Hypothalamus (tissue), 51 donors: ENCODE measurements at regions not wholly inside any gene's neighbourhood (a gene's known extent, or its start where the extent isn't known, plus 50 kb on each side); places are given as distances from the start of the nearest gene placed in this dataset.
A peak's percentile ranks its signal among the peaks of the same experiment; 100 is the strongest.

ENCODE experiments used
- DNase-seq, 51 donors: peaks; one replicate each; lab custom pipeline; 2025; lab: John Stamatoyannopoulos, UW

DNA sequence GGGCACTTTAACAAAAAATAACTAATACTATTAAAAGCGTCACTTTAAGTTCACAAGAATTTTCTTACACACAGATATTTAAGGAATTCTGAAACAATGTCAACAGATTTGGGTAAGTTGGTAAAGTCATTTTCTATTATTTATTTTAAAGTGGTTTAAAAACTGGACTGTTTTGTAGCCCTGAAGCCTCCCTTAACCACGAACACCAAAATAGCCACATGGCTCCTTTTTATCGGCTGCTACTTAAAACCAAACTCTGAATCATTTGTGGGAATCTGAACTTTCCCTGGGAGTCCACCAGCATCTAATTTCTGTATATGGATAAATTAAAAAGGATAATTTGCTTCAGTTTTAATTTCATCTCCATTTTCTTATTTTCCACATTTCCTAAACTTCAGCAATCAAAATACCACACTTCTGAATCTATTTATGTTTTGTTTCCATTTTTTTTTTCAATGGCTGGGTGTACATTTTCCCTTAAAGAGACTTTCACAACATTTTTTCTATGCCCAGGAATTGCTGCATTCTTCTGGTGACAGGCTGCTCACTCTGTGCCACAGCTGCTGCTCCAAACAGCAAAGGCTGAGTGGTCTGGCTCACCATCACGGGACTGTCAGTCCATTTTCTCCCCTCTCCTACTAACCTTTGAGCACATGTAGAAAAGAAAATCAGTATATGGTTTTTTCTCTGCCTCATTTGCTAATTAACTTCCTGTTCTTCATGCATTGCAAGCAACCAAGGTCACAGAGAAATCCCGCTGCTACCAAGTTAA, 255.5 kb upstream of the KCNJ16 start:
- no peak for DNase-seq

DNA sequence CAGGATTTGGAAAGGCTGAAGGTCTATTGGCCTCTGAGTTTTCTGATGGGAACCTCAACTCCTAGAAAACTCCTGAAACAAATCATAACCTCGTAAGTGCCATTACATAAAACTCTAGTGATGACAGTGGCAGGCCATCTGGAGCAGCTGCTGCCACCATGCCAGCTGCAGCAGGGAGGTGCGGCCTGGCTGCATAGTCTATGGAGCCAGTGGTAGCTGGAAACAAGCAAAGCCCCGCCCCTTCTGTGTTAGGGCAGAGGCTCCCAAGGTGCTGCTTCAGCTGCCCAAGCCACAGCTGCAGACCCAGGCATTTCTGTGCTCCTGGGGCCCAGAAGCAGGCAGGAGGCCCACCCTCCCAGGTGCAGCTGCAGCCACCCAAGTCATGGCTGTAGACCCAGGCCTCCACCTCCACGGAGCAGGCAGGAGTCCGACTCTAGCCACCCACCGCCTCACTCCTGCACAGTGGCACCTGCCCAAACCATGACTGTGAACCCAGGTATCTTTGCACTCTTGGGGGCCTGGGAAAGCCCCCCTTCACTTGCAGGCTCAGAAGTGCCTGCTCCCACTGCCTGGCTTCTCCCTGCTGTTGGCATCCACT, 254.1 kb upstream of the KCNJ16 start:
- DNase-seq, result no peak

DNA sequence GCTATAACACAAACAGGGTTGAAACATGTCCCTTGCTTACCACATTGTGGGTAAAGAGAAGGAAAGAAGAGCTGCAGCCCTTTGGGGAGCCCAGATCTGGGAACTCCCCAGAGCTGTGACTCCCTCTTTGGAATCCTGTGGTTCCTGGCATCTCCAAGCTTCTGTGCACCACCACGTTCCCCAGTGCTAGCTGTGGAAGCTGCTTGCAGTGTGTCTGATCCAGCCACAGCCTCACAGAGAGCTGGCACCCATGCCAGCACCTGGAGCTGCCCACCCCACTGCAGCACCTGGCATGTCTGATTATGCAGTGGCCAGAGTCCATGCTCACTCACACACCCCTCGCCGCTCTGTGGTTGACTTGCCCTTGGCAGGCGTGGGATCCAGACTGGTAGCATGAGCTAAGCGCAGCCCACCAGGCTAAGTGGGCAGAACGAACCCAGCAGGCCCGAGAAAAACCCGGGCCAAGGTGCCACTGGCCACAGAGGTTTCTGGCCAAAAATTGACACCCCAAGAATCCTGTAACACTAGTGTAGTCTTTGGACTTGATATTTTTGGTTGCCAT, 252.6 kb upstream of the KCNJ16 start:
- no peak for DNase-seq

DNA sequence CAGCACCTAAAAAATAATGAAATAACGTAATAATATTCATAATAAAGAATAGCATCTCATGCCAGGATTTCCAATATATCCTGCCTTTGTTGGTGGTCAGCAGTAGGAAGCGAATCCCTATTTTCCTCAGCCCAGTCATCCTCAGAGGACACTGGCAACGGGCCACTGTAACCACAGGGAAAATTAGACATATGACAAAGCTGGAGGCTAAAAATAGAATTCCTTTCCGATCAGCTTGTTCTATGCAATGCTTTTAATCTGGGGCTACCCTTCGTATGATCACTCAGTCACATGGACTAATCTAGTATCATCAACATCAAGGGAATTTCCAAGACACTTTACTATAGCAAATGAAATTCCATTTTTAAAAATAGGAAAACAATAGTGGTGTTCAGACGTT, 246.9 kb upstream of the KCNJ16 start:
- no peak for DNase-seq

DNA sequence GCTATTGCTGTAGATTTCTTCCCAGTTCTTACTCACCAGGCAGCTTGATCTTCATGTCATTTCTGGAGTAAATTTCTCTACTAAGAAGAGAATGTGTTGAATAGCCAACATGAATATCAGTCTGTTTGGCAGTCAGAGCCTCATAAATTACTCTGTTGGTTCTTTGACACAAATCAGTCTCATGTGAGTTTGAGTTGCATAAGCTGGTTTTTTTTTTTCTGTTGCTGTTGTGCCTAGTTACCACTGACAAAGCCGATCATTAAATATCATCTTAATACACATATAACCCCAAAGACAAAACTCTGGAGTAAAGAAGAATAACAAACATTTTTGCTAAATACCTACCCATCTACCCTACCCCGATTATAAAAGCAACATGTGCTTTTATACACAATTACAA, 240.5 kb upstream of the KCNJ16 start:
- DNase-seq, result no peak

DNA sequence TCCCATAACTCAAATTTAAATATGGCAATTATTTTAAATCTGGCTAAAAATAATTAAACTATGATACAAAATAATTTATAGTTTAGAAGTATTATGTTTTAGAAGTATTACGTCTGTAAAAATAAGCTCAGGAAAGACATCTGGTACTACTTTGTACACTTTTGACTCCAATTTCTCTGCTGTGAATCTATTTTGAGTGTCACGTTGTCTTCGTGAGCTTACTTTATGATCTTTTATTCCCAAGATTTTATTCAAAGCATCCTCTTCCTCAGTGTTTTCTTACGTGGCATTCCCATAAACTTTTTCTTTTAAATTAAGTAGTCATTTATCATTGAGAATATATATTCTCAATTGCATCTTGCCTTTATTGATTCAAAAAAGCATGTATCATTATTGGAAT, 223.3 kb upstream of the KCNJ16 start:
- no peak for DNase-seq

DNA sequence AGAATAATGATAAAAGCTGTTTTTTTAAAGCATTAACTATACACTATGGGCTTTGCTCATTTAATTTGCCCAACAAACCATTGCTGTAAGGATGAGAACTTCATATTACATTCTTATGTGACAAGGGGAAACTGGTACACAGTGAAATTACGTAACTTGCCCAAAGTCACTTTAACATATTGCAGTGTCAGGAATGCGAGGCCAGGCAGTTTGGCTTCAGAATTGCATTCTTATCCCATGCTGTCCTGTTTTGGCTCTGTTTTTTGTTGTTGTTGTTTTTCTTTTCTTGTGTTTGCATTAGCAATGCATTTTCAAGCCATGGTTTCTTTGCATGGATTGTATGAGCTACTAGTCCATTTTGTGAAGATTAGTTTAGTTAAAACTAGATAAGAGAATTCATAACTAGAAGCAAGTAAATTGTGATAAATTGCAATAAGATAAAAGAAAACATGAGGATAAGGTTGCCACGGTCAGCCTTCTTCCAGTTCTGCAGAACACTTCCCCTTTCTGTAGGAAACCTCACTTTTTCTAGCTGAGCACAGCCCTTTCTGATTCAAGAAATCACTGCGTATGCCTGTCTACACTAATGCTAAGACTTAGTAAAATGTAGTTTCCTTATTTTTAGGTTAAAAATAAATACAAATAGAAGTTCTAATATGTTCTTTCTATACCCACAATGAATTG, 221.3 kb upstream of the KCNJ16 start:
- DNase-seq, result peak in 1 of 51 donors; percentile 2

DNA sequence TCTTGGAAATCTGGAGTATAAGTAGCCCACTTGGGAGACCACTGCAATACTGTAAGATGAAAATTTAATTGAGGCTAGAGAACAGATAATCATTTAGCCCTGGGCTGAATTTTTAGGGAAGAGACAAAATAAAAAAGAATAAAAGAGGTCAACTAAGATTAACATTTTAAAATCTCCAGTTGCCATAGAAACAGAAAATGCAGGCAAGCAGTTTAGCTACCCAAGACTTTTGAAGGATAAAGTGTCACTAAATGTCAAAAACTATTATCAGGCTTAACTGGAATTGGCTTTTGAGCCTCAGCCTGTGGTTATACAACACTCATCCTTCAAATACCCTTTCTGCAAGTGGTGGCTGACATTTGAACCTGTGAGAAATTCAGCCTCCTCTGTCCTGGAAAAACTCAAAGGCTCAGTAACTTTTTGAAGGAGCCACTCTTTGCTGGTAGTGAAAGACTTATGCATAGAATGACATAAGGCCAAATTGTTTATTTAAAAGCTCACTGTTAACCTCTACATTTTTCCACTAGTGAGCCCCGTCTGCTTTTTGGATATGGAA, 220.7 kb upstream of the KCNJ16 start:
- no peak for DNase-seq

DNA sequence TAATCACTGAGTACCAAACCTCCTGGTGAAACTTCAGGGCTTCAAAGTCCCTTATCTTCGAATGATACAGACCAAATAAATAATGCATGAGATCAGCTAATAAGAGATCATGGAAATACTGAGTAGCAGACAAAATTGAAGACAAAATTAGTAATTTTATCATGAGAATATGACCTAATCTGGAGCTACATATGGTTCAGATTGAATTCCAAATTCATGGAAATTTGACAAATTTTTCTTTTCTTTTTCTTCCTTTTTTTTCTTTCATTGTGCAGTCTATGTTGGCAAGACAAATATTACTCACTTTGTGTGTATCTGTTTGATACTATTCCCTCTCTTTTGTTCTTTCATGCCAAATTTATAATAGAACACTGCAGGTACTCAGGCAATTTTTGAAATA, 218.1 kb upstream of the KCNJ16 start:
- DNase-seq, result no peak

DNA sequence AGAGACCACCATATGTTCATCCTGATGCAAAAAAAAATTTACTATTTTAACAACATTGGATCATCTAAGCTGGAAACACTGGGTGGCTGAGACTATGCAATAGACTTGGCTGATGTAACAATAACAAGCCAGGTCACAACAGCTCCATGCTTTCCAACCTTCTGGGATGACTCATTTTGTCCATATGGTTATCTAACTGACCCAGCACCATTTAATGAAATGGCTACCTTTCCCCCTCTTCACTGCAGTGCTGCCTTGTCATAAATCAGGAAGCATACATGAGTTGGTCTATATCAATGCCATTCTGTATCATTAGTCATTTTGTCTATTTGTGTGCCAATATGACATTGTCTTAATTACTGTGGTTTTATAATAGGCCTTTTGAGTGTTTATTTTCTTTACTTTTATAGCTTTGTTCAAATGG, 217.6 kb upstream of the KCNJ16 start:
- DNase-seq, result no peak

DNA sequence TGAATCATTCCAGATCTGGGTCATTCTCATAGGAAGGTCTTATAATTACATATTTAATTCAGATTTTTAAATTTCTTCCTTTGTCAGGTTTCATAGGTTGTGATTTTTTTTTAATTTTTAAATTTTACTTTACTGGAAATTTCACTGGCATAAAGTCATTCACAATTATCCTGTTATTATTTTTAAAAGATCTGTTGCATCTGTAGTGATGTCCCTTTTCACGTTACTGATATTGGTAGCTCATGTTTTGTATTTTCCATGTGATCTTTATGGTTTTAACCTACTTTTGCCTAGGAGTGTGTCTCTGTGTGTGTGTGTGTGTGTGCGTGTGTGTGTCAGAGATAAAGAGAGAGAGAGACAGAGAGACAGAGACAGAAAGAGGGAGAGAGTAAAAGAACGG, 216.6 kb upstream of the KCNJ16 start:
- DNase-seq, result no peak

DNA sequence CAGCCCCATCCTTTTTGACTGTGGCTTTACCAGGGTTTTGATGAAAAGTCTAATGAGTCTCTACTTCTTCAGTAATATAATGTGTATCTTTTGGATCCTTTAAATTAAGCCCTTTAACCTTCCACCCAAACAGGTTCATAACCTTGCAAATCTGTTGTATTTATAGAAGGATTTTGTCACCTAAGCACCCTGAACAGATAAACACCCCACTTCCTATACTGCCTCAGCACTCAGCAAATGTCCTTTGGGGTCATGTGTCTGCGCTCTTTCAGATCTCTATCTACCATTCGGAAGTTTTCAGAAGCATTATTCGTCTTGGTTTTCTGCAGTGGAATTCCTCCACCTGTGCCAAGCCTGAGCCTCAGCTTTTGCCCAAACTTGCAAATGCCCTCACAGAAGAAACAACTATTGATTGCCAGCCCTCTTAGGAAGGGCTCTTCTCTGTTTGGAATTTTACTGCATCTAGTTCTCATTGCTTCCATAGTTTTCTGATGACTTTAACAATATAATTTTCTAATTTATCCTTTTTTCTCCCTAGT, 214.8 kb upstream of the KCNJ16 start:
- no peak for DNase-seq

DNA sequence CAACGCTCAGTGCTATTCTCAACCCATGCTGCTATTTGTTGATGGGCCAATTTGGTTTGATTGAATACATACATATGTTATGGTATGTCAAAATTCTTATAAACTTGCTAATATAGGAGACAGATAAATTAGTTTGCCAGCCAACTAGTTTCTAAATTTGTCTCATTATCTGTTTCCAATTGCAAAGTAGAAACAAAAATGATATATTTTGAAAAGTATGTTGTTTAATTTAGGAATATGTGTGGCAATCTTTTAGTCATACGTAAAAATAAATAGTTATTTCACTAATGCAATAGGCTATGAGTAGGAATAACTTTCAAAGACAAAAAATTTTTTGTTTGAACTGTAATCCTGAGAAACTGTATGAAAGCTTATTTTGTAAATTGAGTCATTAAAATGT, 210.6 kb upstream of the KCNJ16 start:
- DNase-seq, result no peak

DNA sequence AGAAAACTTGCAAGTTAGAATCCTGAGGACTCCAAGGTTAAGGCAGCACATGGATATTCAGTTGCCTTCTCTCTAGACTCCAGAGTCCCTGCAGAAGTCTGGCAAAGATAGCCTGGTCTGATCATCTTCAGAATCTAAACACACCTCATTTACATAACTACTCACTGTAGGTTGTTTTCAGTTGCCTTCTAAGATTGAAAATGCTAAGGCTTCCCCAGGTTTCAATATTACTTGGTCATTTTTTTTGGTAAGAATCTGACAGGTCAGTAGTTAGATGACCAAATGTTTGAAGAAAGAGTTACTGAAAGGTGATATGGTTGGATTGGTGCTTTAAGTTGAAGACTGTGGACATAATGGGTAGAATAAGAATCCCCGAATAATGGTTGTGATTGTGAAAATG, 205.4 kb upstream of the KCNJ16 start:
- DNase-seq, result no peak

DNA sequence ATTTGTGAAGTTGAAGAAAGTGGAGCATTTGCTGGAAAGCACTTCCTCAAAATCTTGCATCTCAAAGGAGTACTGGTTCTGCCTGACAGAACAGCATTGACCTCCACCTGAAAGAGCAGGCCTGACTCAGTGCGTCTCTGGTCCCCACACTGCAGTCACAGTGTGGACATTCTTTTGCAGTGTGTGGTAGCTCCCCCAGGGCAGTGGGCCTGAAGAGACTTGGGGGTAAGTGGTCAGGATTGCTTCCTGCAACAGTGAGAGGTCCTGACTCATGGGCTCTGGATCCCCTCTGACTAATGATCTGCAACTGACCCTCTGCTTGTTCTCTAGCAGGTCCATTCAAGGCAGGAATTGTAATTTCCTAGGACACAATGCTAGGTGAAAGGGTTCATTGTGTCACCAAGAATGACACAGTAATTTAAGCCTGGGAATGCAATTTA, 204.9 kb upstream of the KCNJ16 start:
- peak in 1 of 51 donors; percentile 0 for DNase-seq

DNA sequence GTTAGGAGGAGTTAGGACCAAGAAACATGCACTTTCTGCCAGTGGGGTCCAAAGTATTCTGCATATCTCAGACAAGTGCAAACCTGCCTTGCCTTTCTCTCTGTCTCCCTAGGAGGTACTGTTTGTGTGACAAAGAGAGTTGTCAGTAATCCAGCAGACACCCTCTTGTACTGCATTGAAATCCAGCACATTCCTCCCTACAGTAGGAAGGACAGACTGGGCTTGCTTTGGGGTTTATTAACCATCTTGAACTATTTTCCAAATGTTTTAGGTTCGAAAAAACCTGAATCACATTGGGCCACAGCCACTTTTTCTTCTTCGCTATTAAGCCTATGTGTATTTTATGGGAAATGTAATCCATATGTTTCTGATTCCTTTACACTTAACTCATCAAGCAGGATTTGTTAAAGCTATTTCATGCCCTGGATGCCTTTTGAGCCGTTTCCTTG, 204.2 kb upstream of the KCNJ16 start:
- peak in 1 of 51 donors; percentile 0 for DNase-seq

DNA sequence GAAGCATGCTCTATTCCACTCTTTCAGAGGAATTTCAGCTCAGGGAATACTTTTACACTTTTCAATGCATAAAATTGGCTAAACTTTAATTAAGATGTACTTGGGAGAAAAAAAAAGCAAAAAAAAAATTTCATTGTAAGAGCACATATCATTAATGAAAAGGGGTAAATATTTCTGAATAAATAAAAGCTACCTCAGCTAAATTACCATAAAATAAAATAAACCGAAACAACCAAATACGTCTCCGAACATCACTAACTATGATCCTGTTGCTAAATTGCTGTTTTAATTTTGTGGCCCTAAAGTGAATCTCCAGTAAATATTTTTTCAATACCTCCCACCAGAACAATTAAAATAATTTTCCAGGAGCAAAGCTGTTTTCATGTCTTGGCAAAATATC, 203.7 kb upstream of the KCNJ16 start:
- DNase-seq, result no peak

DNA sequence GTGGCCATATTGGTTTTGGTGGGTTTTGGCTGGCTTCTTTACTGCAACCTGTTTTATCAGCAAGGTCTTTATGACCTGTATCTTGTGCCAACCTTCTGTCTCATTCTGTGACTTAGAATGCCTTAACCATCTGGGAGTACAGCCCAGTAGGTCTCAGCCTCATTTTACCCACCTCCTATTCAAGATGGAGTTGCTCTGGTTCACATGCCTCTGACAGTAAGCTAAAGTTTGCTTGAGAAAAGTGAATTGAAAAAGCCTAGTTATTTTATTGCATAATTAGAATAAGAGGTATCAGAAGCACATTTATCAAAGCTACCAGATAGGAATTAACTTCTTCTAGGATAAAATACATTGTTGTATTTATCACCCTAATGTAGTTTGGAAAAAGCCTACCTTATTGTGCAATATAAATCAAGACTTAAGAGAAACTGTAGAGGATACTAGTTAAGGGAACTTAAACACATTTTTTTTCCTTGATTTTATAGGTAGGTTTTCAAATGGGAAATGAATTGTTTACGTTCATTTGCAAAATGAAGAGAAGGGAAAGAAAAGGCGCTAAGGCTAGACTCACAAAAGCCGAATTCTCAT, 202.3 kb upstream of the KCNJ16 start:
- no peak for DNase-seq

DNA sequence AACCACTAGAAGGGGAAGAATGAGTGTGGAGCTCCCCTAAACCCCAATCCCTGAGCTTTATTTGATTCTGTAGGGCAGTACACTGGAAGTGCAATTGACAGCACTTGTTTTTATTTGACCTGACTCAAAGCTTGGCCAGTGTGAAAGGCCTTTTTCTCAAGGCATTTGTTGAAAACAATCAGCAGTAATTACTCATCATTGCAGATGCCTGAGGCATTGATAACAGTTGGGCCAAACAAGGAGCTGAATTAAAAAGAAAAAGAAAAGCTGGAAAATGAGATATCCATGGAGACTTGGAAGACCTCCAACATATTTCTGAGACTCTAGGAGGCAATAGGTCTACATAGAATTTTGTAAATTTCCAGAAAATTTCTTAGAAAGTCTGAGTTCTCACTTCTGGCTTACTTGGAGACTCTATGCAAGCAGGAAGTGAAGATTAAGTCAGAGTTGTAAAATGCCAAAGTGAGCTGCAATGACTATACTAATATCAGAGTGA, 200.8 kb upstream of the KCNJ16 start:
- no peak for DNase-seq

DNA sequence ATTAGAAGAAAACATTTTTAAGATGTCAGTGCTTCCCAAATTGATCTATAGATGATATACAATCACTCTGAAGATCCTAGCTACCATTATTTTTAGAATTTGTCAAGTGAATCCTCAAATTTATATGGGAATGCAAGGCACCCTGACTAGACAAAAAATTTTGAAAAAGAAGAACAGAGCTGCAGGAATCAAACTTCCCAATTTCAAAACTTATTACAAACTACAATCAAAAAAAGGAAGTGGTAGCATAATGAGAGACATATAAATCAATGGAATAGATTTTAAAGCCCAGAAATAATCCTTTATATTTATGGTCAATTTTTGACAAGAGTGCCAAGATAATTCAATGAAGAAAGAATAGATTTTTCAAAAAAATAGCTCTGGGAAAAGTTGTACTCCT, 198.3 kb upstream of the KCNJ16 start:
- DNase-seq, result no peak
